ENCODE measurements at regions not wholly inside any gene's neighbourhood (a gene's known extent, or its start where the extent isn't known, plus 50 kb on each side); places are given as distances from the start of the nearest gene placed in this dataset.
"Not testable (repeated sequence)": the region's sequence is repeated elsewhere in the genome, so short reads cannot be mapped to it uniquely, and the experiment has no call there.

DNA sequence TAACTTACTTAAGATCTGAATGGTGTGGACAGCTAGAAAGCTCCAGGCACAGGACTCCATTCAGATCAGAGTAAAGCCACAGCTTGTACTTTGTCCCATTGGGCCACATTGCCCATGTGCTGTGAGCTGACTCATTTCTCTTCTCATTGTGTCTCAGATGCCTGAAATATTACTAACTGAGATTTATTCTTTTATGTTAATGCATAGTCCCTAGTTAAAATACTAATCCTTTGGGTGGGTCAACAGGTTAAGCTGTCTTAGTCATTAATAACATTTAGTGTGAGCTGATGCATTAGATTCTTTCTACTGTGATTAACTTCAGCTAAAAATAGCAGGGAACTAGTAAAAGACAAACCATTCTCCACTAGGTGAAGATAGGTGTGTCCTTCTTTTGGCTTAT is 104.7 kb upstream of the ARMC3 start:
- Histone ChIP-seq H3K4ac (ENCODE audit: low read depth in 1 of 2, low read length in 2 of 2) (no peak overlapping the region), H2AFZ (ENCODE audit: low read depth, low read length) (no peak overlapping the region), H3K18ac (ENCODE audit: low read depth in 1 of 2, low read length in 2 of 2) (no peak overlapping the region), H2BK15ac (ENCODE audit: low read depth, poor library complexity, severe bottlenecking) (no peak overlapping the region), H2BK12ac (ENCODE audit: low read length in 2 of 2) (no peak overlapping the region), H4K91ac (ENCODE audit: low read length) (no peak overlapping the region), H3K4me2 (ENCODE audit: low read length, poor library complexity, severe bottlenecking) (no peak overlapping the region), H2BK5ac (ENCODE audit: low read depth, low read length, poor library complexity, severe bottlenecking) (no peak overlapping the region), H3K9ac (ENCODE audit: low read length) (no peak overlapping the region), H3K4me1 (ENCODE audit: control insufficient read depth, insufficient read depth, low read depth, low read length) (peaks cover 9% of the 10 kb centered on the region), H3K4me3 (ENCODE audit: insufficient read depth in 1 of 2, low read depth in 1 of 2, low read length in 2 of 2) (peak overlapping the region in 1 of 2 experiments; percentile 27), H3K27me3 (ENCODE audit: control insufficient read depth in 1 of 2, insufficient read depth in 1 of 2, low read length in 2 of 2) (no peaks in the 10 kb centered on the region), H3K23ac (ENCODE audit: low read length in 2 of 2) (no peak overlapping the region), H3K36me3 (ENCODE audit: control insufficient read depth in 1 of 2, insufficient read depth in 2 of 2, low read depth in 1 of 2, low read length in 2 of 2) (no peaks in the 10 kb centered on the region), H2AK5ac (ENCODE audit: low read length, severe bottlenecking) (no peak overlapping the region), H4K8ac (ENCODE audit: low read length) (no peak overlapping the region), H3K9me3 (ENCODE audit: control insufficient read depth, low read length) (no peaks in the 10 kb centered on the region), H2BK120ac (ENCODE audit: low read depth, low read length) (no peak overlapping the region), H3K79me1 (replicated peaks; ENCODE audit: low read length, poor library complexity, severe bottlenecking) (no peaks in the 10 kb centered on the region), H3K14ac (ENCODE audit: low read length in 2 of 2) (no peak overlapping the region), H3K27ac (ENCODE audit: low read length, poor library complexity, severe bottlenecking) (peak overlapping the region; percentile 80)
- peak; percentile 92 for DNase-seq

GRCh38 chr10:22821921-22822320 is 105.9 kb upstream of the ARMC3 start:
- 96% methylated on average over 4 of the region's 5 CpGs for WGBS

GRCh38 chr10:22821501-22821900 is 106.4 kb upstream of the ARMC3 start:
- H3K27ac ChIP-seq (ENCODE audit: low read length, poor library complexity, severe bottlenecking), result peak overlapping the region; percentile 88
- H3K4me2 ChIP-seq (ENCODE audit: low read length, poor library complexity, severe bottlenecking), result peak overlapping the region; percentile 45
- no peak overlapping the region for H2BK120ac ChIP-seq (ENCODE audit: low read depth, low read length)
- no peak overlapping the region for H3K18ac ChIP-seq (ENCODE audit: low read depth in 1 of 2, low read length in 2 of 2)
- peak; percentile 80 for DNase-seq
- no peak overlapping the region for H2BK15ac ChIP-seq (ENCODE audit: low read depth, poor library complexity, severe bottlenecking)
- H3K23ac ChIP-seq (ENCODE audit: low read length in 2 of 2), result no peak overlapping the region
- H2AK5ac ChIP-seq (ENCODE audit: low read length, severe bottlenecking), result no peak overlapping the region
- peaks cover 10% of the 10 kb centered on the region for H3K4me1 ChIP-seq (ENCODE audit: control insufficient read depth, insufficient read depth, low read depth, low read length)
- no peak overlapping the region for H2AFZ ChIP-seq (ENCODE audit: low read depth, low read length)
- no peak overlapping the region for H4K91ac ChIP-seq (ENCODE audit: low read length)
- no peak overlapping the region for H2BK12ac ChIP-seq (ENCODE audit: low read length in 2 of 2)
- peak overlapping the region; percentile 31 for H3K9ac ChIP-seq (ENCODE audit: low read length)
- H3K4me3 ChIP-seq (ENCODE audit: insufficient read depth in 1 of 2, low read depth in 1 of 2, low read length in 2 of 2), result no peak overlapping the region
- H3K79me1 ChIP-seq (replicated peaks; ENCODE audit: low read length, poor library complexity, severe bottlenecking), result no peaks in the 10 kb centered on the region
- H3K9me3 ChIP-seq (ENCODE audit: control insufficient read depth, low read length), result no peaks in the 10 kb centered on the region
- H3K4ac ChIP-seq (ENCODE audit: low read depth in 1 of 2, low read length in 2 of 2), result no peak overlapping the region
- H3K14ac ChIP-seq (ENCODE audit: low read length in 2 of 2), result no peak overlapping the region
- H2BK5ac ChIP-seq (ENCODE audit: low read depth, low read length, poor library complexity, severe bottlenecking), result no peak overlapping the region
- H3K36me3 ChIP-seq (ENCODE audit: control insufficient read depth in 1 of 2, insufficient read depth in 2 of 2, low read depth in 1 of 2, low read length in 2 of 2), result no peaks in the 10 kb centered on the region
- H3K27me3 ChIP-seq (ENCODE audit: control insufficient read depth in 1 of 2, insufficient read depth in 1 of 2, low read length in 2 of 2), result no peaks in the 10 kb centered on the region
- no peak overlapping the region for H4K8ac ChIP-seq (ENCODE audit: low read length)
- 0% methylated on average over 1 of the region's 1 CpG for WGBS

More at GRCh38 chr10:22821921-22822320, 105.9 kb upstream of the ARMC3 start:
- H3K9ac ChIP-seq (ENCODE audit: low read length), result peak overlapping the region; percentile 31
- not testable (repeated sequence) for H2BK12ac ChIP-seq (ENCODE audit: low read length in 2 of 2); H3K4me2 ChIP-seq (ENCODE audit: low read length, poor library complexity, severe bottlenecking); H3K4me3 ChIP-seq (ENCODE audit: insufficient read depth in 1 of 2, low read depth in 1 of 2, low read length in 2 of 2); H2AFZ ChIP-seq (ENCODE audit: low read depth, low read length); H3K23ac ChIP-seq (ENCODE audit: low read length in 2 of 2); H3K4ac ChIP-seq (ENCODE audit: low read depth in 1 of 2, low read length in 2 of 2); DNase-seq; H3K9me3 ChIP-seq (ENCODE audit: control insufficient read depth, low read length); H3K36me3 ChIP-seq (ENCODE audit: control insufficient read depth in 1 of 2, insufficient read depth in 2 of 2, low read depth in 1 of 2, low read length in 2 of 2); H2BK5ac ChIP-seq (ENCODE audit: low read depth, low read length, poor library complexity, severe bottlenecking); H2AK5ac ChIP-seq (ENCODE audit: low read length, severe bottlenecking); H3K14ac ChIP-seq (ENCODE audit: low read length in 2 of 2); H3K27me3 ChIP-seq (ENCODE audit: control insufficient read depth in 1 of 2, insufficient read depth in 1 of 2, low read length in 2 of 2); H3K18ac ChIP-seq (ENCODE audit: low read depth in 1 of 2, low read length in 2 of 2); H3K79me1 ChIP-seq (replicated peaks; ENCODE audit: low read length, poor library complexity, severe bottlenecking); H3K4me1 ChIP-seq (ENCODE audit: control insufficient read depth, insufficient read depth, low read depth, low read length); H2BK15ac ChIP-seq (ENCODE audit: low read depth, poor library complexity, severe bottlenecking); H4K8ac ChIP-seq (ENCODE audit: low read length); H4K91ac ChIP-seq (ENCODE audit: low read length)
- peak overlapping the region; percentile 81 for H2BK120ac ChIP-seq (ENCODE audit: low read depth, low read length)
- H3K27ac ChIP-seq (ENCODE audit: low read length, poor library complexity, severe bottlenecking), result peak overlapping the region; percentile 88

- no peaks in the 10 kb centered on the region for H3K79me1 ChIP-seq (replicated peaks; ENCODE audit: low read length, poor library complexity, severe bottlenecking)
- peak overlapping the region in 1 of 2 experiments; percentile 98 for H2BK12ac ChIP-seq (ENCODE audit: low read length in 2 of 2)
- peak overlapping the region in 1 of 2 experiments; percentile 82 for H3K4ac ChIP-seq (ENCODE audit: low read depth in 1 of 2, low read length in 2 of 2)
- no peaks in the 10 kb centered on the region for H3K27me3 ChIP-seq (ENCODE audit: control insufficient read depth in 1 of 2, insufficient read depth in 1 of 2, low read length in 2 of 2)
- no peak overlapping the region for H3K9ac ChIP-seq (ENCODE audit: low read length)
- DNase-seq, result peak; percentile 97
- no peak overlapping the region for H2BK15ac ChIP-seq (ENCODE audit: low read depth, poor library complexity, severe bottlenecking)
- H3K23ac ChIP-seq (ENCODE audit: low read length in 2 of 2), result no peak overlapping the region
- no peak overlapping the region for H3K4me3 ChIP-seq (ENCODE audit: insufficient read depth in 1 of 2, low read depth in 1 of 2, low read length in 2 of 2)
- H3K4me2 ChIP-seq (ENCODE audit: low read length, poor library complexity, severe bottlenecking), result no peak overlapping the region
- H2AK5ac ChIP-seq (ENCODE audit: low read length, severe bottlenecking), result peak overlapping the region; percentile 71
- H3K36me3 ChIP-seq (ENCODE audit: control insufficient read depth in 1 of 2, insufficient read depth in 2 of 2, low read depth in 1 of 2, low read length in 2 of 2), result no peaks in the 10 kb centered on the region
- H3K4me1 ChIP-seq (ENCODE audit: control insufficient read depth, insufficient read depth, low read depth, low read length), result peaks cover 5% of the 10 kb centered on the region
- H4K8ac ChIP-seq (ENCODE audit: low read length), result no peak overlapping the region
- H4K91ac ChIP-seq (ENCODE audit: low read length), result peak overlapping the region; percentile 3
- H3K9me3 ChIP-seq (ENCODE audit: control insufficient read depth, low read length), result no peaks in the 10 kb centered on the region
- 66% methylated on average over 3 of the region's 4 CpGs for WGBS
- no peak overlapping the region for H3K14ac ChIP-seq (ENCODE audit: low read length in 2 of 2)
- peak overlapping the region; percentile 34 to 95 for H3K18ac ChIP-seq (ENCODE audit: low read depth in 1 of 2, low read length in 2 of 2)
- no peak overlapping the region for H2BK5ac ChIP-seq (ENCODE audit: low read depth, low read length, poor library complexity, severe bottlenecking)
- H2AFZ ChIP-seq (ENCODE audit: low read depth, low read length), result no peak overlapping the region
- peak overlapping the region; percentile 86 for H3K27ac ChIP-seq (ENCODE audit: low read length, poor library complexity, severe bottlenecking)
- H2BK120ac ChIP-seq (ENCODE audit: low read depth, low read length), result no peak overlapping the region
Observed at GRCh38 chr10:22816298-22816653, 101.9 kb upstream of the PIP4K2A start.

Measured in mesenchymal stem cell (in vitro differentiated cells and primary cell).